Brain microvascular endothelial cell (primary cell): ENCODE measurements at regions not wholly inside any gene's neighbourhood (a gene's known extent, or its start where the extent isn't known, plus 50 kb on each side); places are given as distances from the start of the nearest gene placed in this dataset.

ENCODE experiments used
- DNase-seq: peaks from one replicate; pipeline ENCODE4 v3.0.0-alpha.2; 2020
- H3K27ac ChIP-seq: fragments of 250-450 bp; sonication (Bioruptor Pico); 2 replicates; pipeline ENCODE4 v1.5.1; 2020; ENCODE audit warnings: mild to moderate bottlenecking, moderate library complexity
- H3K27me3 ChIP-seq: fragments of 250-450 bp; sonication (Bioruptor Pico); replicated peaks from 2 replicates; pipeline ENCODE4 v1.5.1; 2020; ENCODE audit warnings: mild to moderate bottlenecking
- H3K36me3 ChIP-seq: fragments of 250-450 bp; sonication (Bioruptor Pico); replicated peaks from 2 replicates; pipeline ENCODE4 v1.5.1; 2020; ENCODE audit warnings: mild to moderate bottlenecking
- H3K4me3 ChIP-seq: 2 replicates; pipeline ENCODE4 v1.5.1; 2011; ENCODE audit warnings: low read depth, mild to moderate bottlenecking, control low read depth, low read length, moderate library complexity
- CTCF ChIP-seq: IDR thresholded peaks from 2 replicates; pipeline ENCODE4 v1.5.1; 2011; ENCODE audit warnings: low read depth, mild to moderate bottlenecking, moderate library complexity, low read length, control low read depth, inconsistent platforms; ENCODE audit errors: missing control alignments
- in situ Hi-C: cut with HindIII; loops from 2 replicates; pipeline ENCODE4 v1.10.0; 2017; ENCODE audit warnings: low sequenced_read_pairs, low pct_ligation_motif_present

- DNase-seq = no peak
- TF ChIP-seq CTCF = no peak
- in situ Hi-C loops = no loop called here
- Histone ChIP-seq H3K27me3 (no peaks in the 10 kb centered on the region), H3K27ac (no peak overlapping the region), H3K36me3 (no peaks in the 10 kb centered on the region), H3K4me3 (no peak overlapping the region)
These were observed 100.1 kb downstream of the MAB21L3 start for GRCh38 chr1:116211294-116211693.

GRCh38 chr1:116218922-116219321 lies 107.7 kb downstream of the MAB21L3 start:
- in situ Hi-C loops = no loop called here
- Histone ChIP-seq H3K4me3 (no peak overlapping the region), H3K36me3 (no peaks in the 10 kb centered on the region), H3K27ac (no peak overlapping the region), H3K27me3 (no peaks in the 10 kb centered on the region)
- TF ChIP-seq CTCF = no peak
- no peak for DNase-seq

- in situ Hi-C loops = no loop called here
- Histone ChIP-seq H3K36me3 (no peaks in the 10 kb centered on the region), H3K27me3 (no peaks in the 10 kb centered on the region), H3K4me3 (no peak overlapping the region), H3K27ac (no peak overlapping the region)
- TF ChIP-seq CTCF = no peak
- no peak for DNase-seq
These were observed 108.6 kb downstream of the MAB21L3 start for GRCh38 chr1:116219651-116220434.

- H3K36me3 ChIP-seq = no peaks in the 10 kb centered on the region
- no peak for DNase-seq
- H3K4me3 ChIP-seq = no peak overlapping the region
- H3K27me3 ChIP-seq = no peaks in the 10 kb centered on the region
- TF ChIP-seq CTCF = no peak
- in situ Hi-C loops = no loop called here
- H3K27ac ChIP-seq = no peak overlapping the region
These were observed 112.9 kb downstream of the MAB21L3 start for GRCh38 chr1:116224111-116224510.

- no peak for DNase-seq
- no peak overlapping the region for H3K27ac ChIP-seq
- no peaks in the 10 kb centered on the region for H3K27me3 ChIP-seq
- in situ Hi-C loops = no loop called here
- H3K36me3 ChIP-seq = no peaks in the 10 kb centered on the region
- TF ChIP-seq CTCF = no peak
- H3K4me3 ChIP-seq = no peak overlapping the region
These were observed 113.4 kb downstream of the MAB21L3 start for GRCh38 chr1:116224561-116224960.

GRCh38 chr1:116226017-116226416 lies 114.8 kb downstream of the MAB21L3 start:
- DNase-seq = no peak
- no peak overlapping the region for H3K4me3 ChIP-seq
- in situ Hi-C loops = no loop called here
- no peak for TF ChIP-seq CTCF
- H3K27ac ChIP-seq = no peak overlapping the region
- H3K27me3 ChIP-seq = no peaks in the 10 kb centered on the region
- H3K36me3 ChIP-seq = no peaks in the 10 kb centered on the region
